Retinal pigment epithelial cell (primary cell): ENCODE measurements at regions not wholly inside any gene's neighbourhood (a gene's known extent, or its start where the extent isn't known, plus 50 kb on each side); places are given as distances from the start of the nearest gene placed in this dataset.
"Not testable (repeated sequence)": the region's sequence is repeated elsewhere in the genome, so short reads cannot be mapped to it uniquely, and the experiment has no call there.

Experiments used
- DNase-seq: peaks from one replicate; pipeline ENCODE4 v3.0.0-alpha.2; 2010; ENCODE audit warnings: low read depth
- H3K4me3 ChIP-seq: 2 replicates; pipeline ENCODE4 v1.5.1; 2011; ENCODE audit warnings: mild to moderate bottlenecking, low read length, control low read depth, moderate library complexity
- TF ChIP-seq, protein P1 (sequence below): conservative IDR thresholded peaks from 2 replicates; pipeline ENCODE4 v1.5.1; 2011; ENCODE audit warnings: low read depth, low read length, control low read depth, inconsistent platforms

DNA sequence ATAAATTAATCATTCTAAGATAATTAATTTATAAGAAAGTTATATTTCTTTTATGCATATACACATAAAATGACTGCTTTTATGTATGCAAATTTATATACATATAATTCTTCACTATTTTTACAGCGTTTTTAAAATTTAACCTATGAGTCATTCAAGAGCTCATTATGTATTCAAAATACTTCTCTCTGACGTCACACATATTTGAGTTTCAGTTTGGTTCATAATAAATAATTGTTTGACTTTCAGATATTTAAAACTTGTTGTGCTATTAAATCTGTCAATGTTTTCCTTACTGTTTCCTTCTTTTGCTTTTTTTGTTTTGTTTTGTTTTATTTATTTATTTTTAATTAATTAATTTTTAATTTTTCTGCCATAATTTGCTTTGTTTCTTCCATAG is 467.5 kb upstream of the ADGRB3 start:
- H3K4me3 ChIP-seq, result no peak overlapping the region
- TF ChIP-seq, protein P1, sequence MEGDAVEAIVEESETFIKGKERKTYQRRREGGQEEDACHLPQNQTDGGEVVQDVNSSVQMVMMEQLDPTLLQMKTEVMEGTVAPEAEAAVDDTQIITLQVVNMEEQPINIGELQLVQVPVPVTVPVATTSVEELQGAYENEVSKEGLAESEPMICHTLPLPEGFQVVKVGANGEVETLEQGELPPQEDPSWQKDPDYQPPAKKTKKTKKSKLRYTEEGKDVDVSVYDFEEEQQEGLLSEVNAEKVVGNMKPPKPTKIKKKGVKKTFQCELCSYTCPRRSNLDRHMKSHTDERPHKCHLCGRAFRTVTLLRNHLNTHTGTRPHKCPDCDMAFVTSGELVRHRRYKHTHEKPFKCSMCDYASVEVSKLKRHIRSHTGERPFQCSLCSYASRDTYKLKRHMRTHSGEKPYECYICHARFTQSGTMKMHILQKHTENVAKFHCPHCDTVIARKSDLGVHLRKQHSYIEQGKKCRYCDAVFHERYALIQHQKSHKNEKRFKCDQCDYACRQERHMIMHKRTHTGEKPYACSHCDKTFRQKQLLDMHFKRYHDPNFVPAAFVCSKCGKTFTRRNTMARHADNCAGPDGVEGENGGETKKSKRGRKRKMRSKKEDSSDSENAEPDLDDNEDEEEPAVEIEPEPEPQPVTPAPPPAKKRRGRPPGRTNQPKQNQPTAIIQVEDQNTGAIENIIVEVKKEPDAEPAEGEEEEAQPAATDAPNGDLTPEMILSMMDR, result no peak
- no peak for DNase-seq

DNA sequence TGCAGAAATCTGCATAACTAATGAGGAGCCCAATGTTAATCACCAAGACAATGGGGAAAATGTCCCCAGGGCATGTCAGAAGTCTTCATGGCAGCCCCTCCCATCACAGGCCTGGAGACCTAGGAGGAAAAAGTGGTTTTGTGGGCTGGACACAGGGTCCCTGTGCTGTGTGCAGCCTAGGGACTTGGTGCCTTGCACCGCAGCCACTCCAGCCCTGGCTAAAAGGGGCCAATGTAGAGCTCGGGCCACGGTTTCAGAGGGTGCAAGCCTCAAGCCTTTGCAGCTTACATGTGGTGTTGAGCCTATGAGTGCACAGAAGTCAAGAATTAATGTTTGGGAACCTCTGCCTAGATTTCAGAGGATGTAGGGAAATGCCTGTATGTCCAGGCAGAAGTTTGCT is 474.3 kb upstream of the ADGRB3 start:
- not testable (repeated sequence) for DNase-seq, H3K4me3 ChIP-seq

DNA sequence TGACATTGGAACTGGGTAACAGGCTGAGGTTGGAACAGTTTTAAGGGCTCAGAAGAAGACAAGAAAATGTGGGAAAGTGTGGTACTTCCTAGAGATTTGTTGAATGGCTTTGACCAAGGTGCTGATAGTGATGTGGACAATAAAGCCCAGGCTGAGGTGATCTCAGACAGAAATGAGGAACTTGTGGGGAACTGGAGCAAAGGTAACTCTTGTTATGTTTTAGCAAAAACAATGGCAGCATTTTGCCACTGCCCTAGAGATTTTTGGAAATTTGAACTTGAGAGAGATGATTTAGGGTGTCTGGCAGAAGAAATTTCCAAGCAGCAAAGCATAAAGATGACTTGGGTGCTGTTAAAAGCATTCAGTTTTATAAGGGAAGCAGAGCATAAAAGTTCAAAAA is 474.7 kb upstream of the ADGRB3 start:
- TF ChIP-seq, protein P1, result no peak
- H3K4me3 ChIP-seq, result no peak overlapping the region

DNA sequence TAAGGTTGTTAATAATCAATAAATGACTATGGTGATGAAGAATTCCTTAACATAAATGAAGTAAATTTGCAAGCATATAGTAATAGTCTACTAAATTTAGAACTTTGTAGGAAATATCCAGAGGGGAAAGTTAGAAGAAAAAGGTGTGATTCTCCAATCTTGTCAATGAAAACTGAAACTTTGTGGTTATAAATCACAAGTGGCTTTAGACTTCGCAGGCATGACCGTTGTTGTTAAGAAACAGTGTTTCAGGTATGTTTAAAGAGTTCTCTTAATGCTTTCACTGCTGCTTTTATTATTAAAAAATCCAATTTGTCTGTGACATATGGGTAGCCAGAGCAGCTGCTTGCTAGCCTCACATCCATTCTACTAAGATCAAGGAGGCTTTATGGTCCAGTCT is 475.6 kb upstream of the ADGRB3 start:
- TF ChIP-seq, protein P1, result no peak
- no peak overlapping the region for H3K4me3 ChIP-seq
- DNase-seq, result no peak

More for the DNA sequence above, 474.7 kb upstream of the ADGRB3 start:
- DNase-seq, result no peak

DNA sequence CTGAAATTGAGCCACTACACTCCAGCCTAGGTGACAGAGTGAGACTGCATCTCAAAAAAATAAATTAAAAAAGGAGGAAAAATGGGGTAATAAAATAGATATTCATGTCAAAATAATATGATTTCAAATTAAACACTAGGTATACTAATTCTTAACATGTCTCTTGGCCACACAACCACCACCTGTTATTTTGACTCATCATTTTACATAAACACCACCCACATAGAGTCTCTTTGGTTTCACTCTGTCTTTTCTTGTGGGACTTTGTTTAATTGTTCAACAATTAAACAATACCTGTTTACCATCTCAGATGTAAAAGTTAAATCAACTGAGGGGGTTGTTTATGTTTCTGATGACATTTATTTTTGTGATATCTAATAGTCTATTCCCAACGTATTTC is 476.8 kb upstream of the ADGRB3 start:
- TF ChIP-seq, protein P1, result no peak
- DNase-seq, result no peak

DNA sequence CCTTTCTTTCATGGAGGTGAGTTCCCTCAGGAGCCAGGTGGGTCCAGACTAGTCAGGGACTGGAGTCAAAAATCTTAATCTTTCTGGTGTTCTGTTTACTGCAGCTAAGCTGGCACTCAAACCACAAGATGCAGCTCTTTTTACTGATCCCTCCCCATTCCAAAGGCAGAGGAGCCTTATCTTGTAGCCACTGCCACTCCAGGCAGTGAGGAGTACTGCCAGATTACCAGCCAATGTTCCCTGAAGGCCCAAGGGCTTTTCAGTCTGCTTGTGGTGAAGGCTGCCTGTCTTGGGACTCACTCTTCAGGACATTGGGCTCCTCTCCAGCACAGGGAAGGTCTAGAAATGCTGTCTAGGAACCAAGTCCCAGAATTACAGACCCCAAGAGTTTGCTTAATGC is 490.4 kb upstream of the ADGRB3 start:
- TF ChIP-seq, protein P1, result no peak
- DNase-seq, result no peak
- no peak overlapping the region for H3K4me3 ChIP-seq

More for the DNA sequence above, 476.8 kb upstream of the ADGRB3 start:
- no peak overlapping the region for H3K4me3 ChIP-seq

DNA sequence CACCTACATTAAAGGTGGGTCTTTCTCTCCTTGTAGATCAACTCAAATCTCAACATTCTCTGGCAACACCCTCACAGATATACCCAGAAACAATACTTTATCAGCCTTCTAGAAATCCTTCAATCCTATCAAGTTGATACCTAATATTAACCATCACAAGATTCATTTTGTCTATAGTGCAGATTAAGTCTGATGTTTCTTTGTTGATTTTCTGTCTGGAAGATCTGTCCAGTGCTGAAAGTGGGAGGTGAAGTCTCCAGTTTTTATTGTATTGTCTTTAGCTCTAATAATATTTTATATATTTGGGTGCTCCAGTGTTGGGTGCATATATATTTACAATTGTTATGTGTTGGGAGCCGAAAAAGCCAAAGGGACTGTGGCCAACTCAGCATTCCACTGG is 493.9 kb upstream of the ADGRB3 start:
- DNase-seq, result no peak
- no peak overlapping the region for H3K4me3 ChIP-seq
- TF ChIP-seq, protein P1, result no peak

DNA sequence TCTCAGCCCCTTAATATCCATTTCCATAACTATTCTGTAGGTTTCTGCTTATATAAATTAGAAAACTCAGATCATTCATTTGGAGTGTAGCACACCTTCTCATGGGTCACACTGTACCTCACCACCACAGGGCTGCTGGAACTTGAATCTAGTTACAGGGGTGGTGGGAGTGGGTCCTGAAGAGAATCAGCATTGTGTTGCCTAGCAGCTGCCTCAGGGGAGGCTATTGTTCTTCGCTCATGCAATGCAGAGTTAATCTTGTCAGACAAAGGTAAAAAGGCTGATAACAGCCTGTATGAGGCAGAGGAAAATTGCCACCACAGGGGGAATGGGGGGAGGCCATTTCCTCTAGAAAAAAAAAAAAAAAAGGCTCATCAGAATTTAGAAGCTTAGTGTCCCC is 496.0 kb upstream of the ADGRB3 start:
- no peak overlapping the region for H3K4me3 ChIP-seq
- DNase-seq, result no peak
- TF ChIP-seq, protein P1, result no peak
